ENCODE measurements at regions not wholly inside any gene's neighbourhood (a gene's known extent, or its start where the extent isn't known, plus 50 kb on each side); places are given as distances from the start of the nearest gene placed in this dataset.

- Histone ChIP-seq H3K36me3 (no peaks in the 10 kb centered on the region), H3K27ac (no peak overlapping the region), H3K4me1 (no peaks in the 10 kb centered on the region), H3K27me3 (no peaks in the 10 kb centered on the region), H3K9me3 (peaks cover 0 to 4% of the 10 kb centered on the region in 2 donors), H3K4me3 (no peak overlapping the region)
- DNase-seq (ENCODE audit: low spot score in 2 of 2): no peak
- intact Hi-C loops (cut with DNase I; ENCODE audit: low total_unique reads): no loop called here
- TF ChIP-seq POLR2AphosphoS5 (IDR thresholded peaks at IDR 0.05): no peak
- no peak for TF ChIP-seq CTCF (IDR thresholded peaks at IDR 0.05)
- TF ChIP-seq POLR2A (IDR thresholded peaks at IDR 0.05): no peak
These were observed 518.0 kb downstream of the TMA16 start for GRCh38 chr4:164012396-164013027.

GRCh38 chr4:164021947-164022346 is 527.5 kb downstream of the TMA16 start:
- H3K27ac ChIP-seq: no peak overlapping the region
- H3K36me3 ChIP-seq: no peaks in the 10 kb centered on the region
- intact Hi-C loops (cut with DNase I; ENCODE audit: low total_unique reads): no loop called here
- DNase-seq (ENCODE audit: low spot score in 2 of 2): no peak
- no peaks in the 10 kb centered on the region for H3K4me1 ChIP-seq
- no peak for TF ChIP-seq CTCF (IDR thresholded peaks at IDR 0.05)
- no peak overlapping the region for H3K4me3 ChIP-seq
- peaks cover 9 to 17% of the 10 kb centered on the region in 2 donors for H3K9me3 ChIP-seq
- no peaks in the 10 kb centered on the region for H3K27me3 ChIP-seq

- DNase-seq (ENCODE audit: low spot score in 2 of 2): no peak
- Histone ChIP-seq H3K27ac (no peak overlapping the region), H3K27me3 (no peaks in the 10 kb centered on the region), H3K4me3 (no peak overlapping the region), H3K36me3 (no peaks in the 10 kb centered on the region), H3K4me1 (no peaks in the 10 kb centered on the region), H3K9me3 (peaks cover 9 to 17% of the 10 kb centered on the region in 2 donors)
- no peak for TF ChIP-seq POLR2AphosphoS5 (IDR thresholded peaks at IDR 0.05)
- no peak for TF ChIP-seq POLR2A (IDR thresholded peaks at IDR 0.05)
- no peak for TF ChIP-seq CTCF (IDR thresholded peaks at IDR 0.05)
- intact Hi-C loops (cut with DNase I; ENCODE audit: low total_unique reads): no loop called here
These were observed 528.7 kb downstream of the TMA16 start for GRCh38 chr4:164023214-164023613.

GRCh38 chr4:164027805-164028204 is 533.3 kb downstream of the TMA16 start:
- no peaks in the 10 kb centered on the region for H3K36me3 ChIP-seq
- peaks cover 5 to 17% of the 10 kb centered on the region in 2 donors for H3K9me3 ChIP-seq
- H3K27me3 ChIP-seq: no peaks in the 10 kb centered on the region
- no peak overlapping the region for H3K4me3 ChIP-seq
- TF ChIP-seq CTCF (IDR thresholded peaks at IDR 0.05) (no peak), POLR2AphosphoS5 (IDR thresholded peaks at IDR 0.05) (no peak), POLR2A (IDR thresholded peaks at IDR 0.05) (no peak)
- no peak for DNase-seq (ENCODE audit: low spot score in 2 of 2)
- H3K27ac ChIP-seq: no peak overlapping the region
- H3K4me1 ChIP-seq: no peaks in the 10 kb centered on the region
- intact Hi-C loops (cut with DNase I; ENCODE audit: low total_unique reads): no loop called here

GRCh38 chr4:164039482-164039881 is 545.0 kb downstream of the TMA16 start:
- no peak overlapping the region for H3K27ac ChIP-seq
- H3K9me3 ChIP-seq: peaks cover 9 to 10% of the 10 kb centered on the region in 2 donors
- intact Hi-C loops (cut with DNase I; ENCODE audit: low total_unique reads): no loop called here
- no peak overlapping the region for H3K4me3 ChIP-seq
- no peak for DNase-seq (ENCODE audit: low spot score in 2 of 2)
- H3K36me3 ChIP-seq: no peaks in the 10 kb centered on the region
- TF ChIP-seq POLR2A (IDR thresholded peaks at IDR 0.05): no peak
- TF ChIP-seq CTCF (IDR thresholded peaks at IDR 0.05): no peak
- no peak for TF ChIP-seq POLR2AphosphoS5 (IDR thresholded peaks at IDR 0.05)
- H3K4me1 ChIP-seq: no peaks in the 10 kb centered on the region
- H3K27me3 ChIP-seq: no peaks in the 10 kb centered on the region

Data from breast epithelium (tissue), 4 donors.